HepG2 (cell line): ENCODE measurements at regions not wholly inside any gene's neighbourhood (a gene's known extent, or its start where the extent isn't known, plus 50 kb on each side); places are given as distances from the start of the nearest gene placed in this dataset.

Source experiments
- ATAC-seq: fragments of 200-7000 bp; cut with Tn5 transposase; 3 replicates; pipeline ENCODE4 v1.9.1; 2020; ENCODE audit warnings: mild to moderate bottlenecking, moderate library complexity
- BruUV-seq: library from RNA; stranded (reverse); fragments of 400-500 nt; replicated peaks from 2 replicates; lab custom pipeline; 2021; lab: Mats Ljungman, UMichigan
- CTCF ChIA-PET: fragments of 300-600 bp; formaldehyde crosslinking; extraction: SDS; loops from one replicate; lab custom pipeline; 2021; ENCODE audit warnings: low total read pairs, inconsistent platforms, low intra/inter-chr PET ratio; lab: Yijun Ruan, JAX
- POLR2A ChIA-PET: fragments of 350-600 bp; sonication (Branson Sonifier 250); formaldehyde crosslinking; loops from one replicate; lab custom pipeline; 2020; ENCODE audit warnings: antibody characterized with exemption, inconsistent platforms; lab: Yijun Ruan, JAX
- DNase-seq: peaks from one replicate; pipeline ENCODE4 v3.0.0-alpha.2; 2015; ENCODE audit warnings: low spot score
- FAIRE-seq: peaks from 3 replicates; lab custom pipeline; 2011; peaks lifted over from hg19 to GRCh38; lab: Jason Lieb, UNC
- H2AFZ ChIP-seq: one replicate; pipeline ENCODE4 v1.6.1; 2011; ENCODE audit warnings: low read length, inconsistent platforms
- H3K27ac ChIP-seq: fragments of 300-600 bp; 3 replicates; pipeline ENCODE4 v1.8.0; 2011; ENCODE audit warnings: mixed run types, mild to moderate bottlenecking, mixed read lengths, low read length, inconsistent platforms; ENCODE audit not compliant: insufficient read depth; ENCODE audit errors: extremely low read length
- H3K27me3 ChIP-seq, 2 experiments: fragments of 200-600 bp in 1 of 2; 2 replicates in 1 of 2; 3 replicates in 1 of 2; pipeline versions ENCODE4 v1.6.0 to v1.8.0; 2011; ENCODE audit warnings: low read length in 2 of 2, mild to moderate bottlenecking in 2 of 2, moderate library complexity in 2 of 2, inconsistent platforms in 1 of 2; ENCODE audit not compliant: insufficient read depth in 2 of 2, control insufficient read depth in 1 of 2
- H3K36me3 ChIP-seq, 2 experiments: fragments of 200-600 bp in 1 of 2; replicated peaks in 1 of 2; 2 replicates in 1 of 2; 3 replicates in 1 of 2; pipeline versions ENCODE4 v1.5.1 to v1.8.0; 2011; ENCODE audit warnings: low read length in 2 of 2, inconsistent platforms in 1 of 2; ENCODE audit not compliant: insufficient read depth in 2 of 2, control insufficient read depth in 1 of 2
- H3K4me1 ChIP-seq: 2 replicates; pipeline ENCODE4 v1.5.1; 2012; ENCODE audit warnings: low read length, inconsistent platforms; ENCODE audit not compliant: insufficient read depth
- H3K4me2 ChIP-seq: 2 replicates; pipeline ENCODE4 v1.6.0; 2011; ENCODE audit warnings: low read depth, low read length, inconsistent platforms
- H3K4me3 ChIP-seq, 3 experiments: fragments of 200-600 bp in 1 of 3; sonication (generic), shearing (Covaris generic) in 1 of 3; replicated peaks in 1 of 3; 2 replicates each; pipeline ENCODE4 v1.5.1; 2011 to 2016; ENCODE audit warnings: low read length in 3 of 3, inconsistent platforms in 2 of 3, low read depth in 2 of 3, mild to moderate bottlenecking in 2 of 3, control low read depth in 1 of 3, mixed read lengths in 1 of 3; ENCODE audit not compliant: insufficient read depth in 1 of 3
- H3K79me2 ChIP-seq: one replicate; pipeline ENCODE4 v1.6.1; 2011; ENCODE audit warnings: low read length, inconsistent platforms; ENCODE audit not compliant: insufficient read depth
- H3K9ac ChIP-seq: 2 replicates; pipeline ENCODE4 v1.6.0; 2011; ENCODE audit warnings: mild to moderate bottlenecking, low read depth, low read length, inconsistent platforms; ENCODE audit not compliant: insufficient read depth
- H3K9me3 ChIP-seq: 2 replicates; pipeline ENCODE4 v1.5.1; 2012; ENCODE audit warnings: mild to moderate bottlenecking, low read length
- H4K20me1 ChIP-seq: 2 replicates; pipeline ENCODE4 v1.6.0; 2011; ENCODE audit warnings: inconsistent platforms, mild to moderate bottlenecking, low read length, moderate library complexity; ENCODE audit not compliant: insufficient read depth
- ATF7-NPFF ChIP-seq: sonication (generic); formaldehyde crosslinking; IDR thresholded peaks from 2 replicates; pipeline ENCODE4 v1.8.1; 2023; ENCODE audit warnings: mild to moderate bottlenecking, low read depth, missing genetic modification reagents, moderate library complexity
- CEBPZ ChIP-seq: IDR thresholded peaks from 2 replicates; pipeline ENCODE4 v1.6.1; 2012; ENCODE audit warnings: low read length, improper control_type of control experiment
- EHMT2 ChIP-seq: fragments of 200-600 bp; sonication (generic); IDR thresholded peaks from 2 replicates; pipeline ENCODE4 v1.7.0; 2017; ENCODE audit warnings: antibody characterized with exemption, low read depth, low read length, borderline replicate concordance
- FOXP1 ChIP-seq, 2 experiments: fragments of 450-650 bp in 1 of 2; IDR thresholded peaks; 2 replicates each; pipeline ENCODE4 v1.6.1; 2017 to 2018; ENCODE audit warnings: antibody characterized with exemption in 1 of 2
- HNF4A ChIP-seq: sonication (generic); formaldehyde crosslinking; IDR thresholded peaks from 2 replicates; pipeline ENCODE4 v1.4.0; 2020; ENCODE audit warnings: missing genetic modification reagents
- IRF1 ChIP-seq: sonication (generic); formaldehyde crosslinking; IDR thresholded peaks from 2 replicates; pipeline ENCODE4 v1.4.0; 2020; ENCODE audit warnings: low read depth, mild to moderate bottlenecking, missing genetic modification reagents
- NKX3-1 ChIP-seq: sonication (generic); formaldehyde crosslinking; IDR thresholded peaks from 2 replicates; pipeline ENCODE4 v1.5.0; 2020; ENCODE audit warnings: missing genetic modification reagents
- NR2F2 ChIP-seq: IDR thresholded peaks from 2 replicates; pipeline ENCODE4 v1.6.1; 2012; ENCODE audit warnings: low read depth, inconsistent platforms, borderline replicate concordance
- RARA ChIP-seq: IDR thresholded peaks from 2 replicates; pipeline ENCODE4 v1.6.1; 2016; ENCODE audit warnings: missing genetic modification reagents, missing compliant biosample characterization
- TBX2 ChIP-seq: sonication (generic); formaldehyde crosslinking; IDR thresholded peaks from 2 replicates; pipeline ENCODE4 v1.5.0; 2020; ENCODE audit warnings: missing genetic modification reagents, mild to moderate bottlenecking, borderline replicate concordance
- THAP8 ChIP-seq: sonication (generic); formaldehyde crosslinking; IDR thresholded peaks from 2 replicates; pipeline ENCODE4 v1.5.1; 2020; ENCODE audit warnings: missing genetic modification reagents, mild to moderate bottlenecking, borderline replicate concordance
- ZFX ChIP-seq: sonication (generic); formaldehyde crosslinking; IDR thresholded peaks from 2 replicates; pipeline ENCODE4 v1.4.0; 2020; ENCODE audit warnings: mild to moderate bottlenecking, low read depth, missing genetic modification reagents, moderate library complexity
- ZMYM4 ChIP-seq: sonication (generic); formaldehyde crosslinking; IDR thresholded peaks from 2 replicates; pipeline ENCODE4 v1.8.1; 2023; ENCODE audit warnings: mild to moderate bottlenecking, missing genetic modification reagents
- ZNF614 ChIP-seq: IDR thresholded peaks from 2 replicates; pipeline ENCODE4 v1.6.1; 2018; ENCODE audit warnings: missing biosample characterization, missing genetic modification reagents, inconsistent platforms, borderline replicate concordance
- WGBS: methylation state at CpG from one replicate; pipeline ENCODE4 v1.1.6; 2017; ENCODE audit warnings: low lambda C conversion rate; 5-methylcytosine and 5-hydroxymethylcytosine counted together
- in situ Hi-C: cut with HindIII; loops from 2 replicates; pipeline ENCODE4 v1.10.0; 2017; ENCODE audit warnings: low pct_unique_long_range_greater_than_20kb; ENCODE audit not compliant: extremely low pct_ligation_motif_present
- intact Hi-C: fragments of 100-400 bp; cut with micrococcal nuclease; formaldehyde crosslinking; loops from one replicate; pipeline ENCODE4 v1.10.0; 2022; ENCODE audit not compliant: unreplicated experiment

- TF ChIP-seq CEBPZ (no peak), HNF4A (CRISPR knock-in tag) (no peak), ZMYM4 (CRISPR knock-in tag) (no peak), FOXP1 (IDR thresholded peaks at IDR 0.05) (no peak), FOXP1 (CRISPR knock-in tag; IDR thresholded peaks at IDR 0.05) (no peak)
Measured at GRCh38 chrX:6685489-6685888, 150.6 kb upstream of the VCX3A start (continued).

- Histone ChIP-seq H4K20me1 (no peaks in the 10 kb centered on the region), H3K36me3 (no peaks in the 10 kb centered on the region), H3K9me3 (no peaks in the 10 kb centered on the region), H3K27ac (no peak overlapping the region), H2AFZ (no peak overlapping the region)
- CTCF ChIA-PET: no interaction called here
- WGBS: 31% methylated on average over 6 of the region's 7 CpGs
- TF ChIP-seq THAP8 (CRISPR knock-in tag): no peak
- TF ChIP-seq RARA: no peak
- no peak for TF ChIP-seq NKX3-1 (CRISPR knock-in tag)
- no peak for TF ChIP-seq ZNF614 (CRISPR knock-in tag)
- no peak for TF ChIP-seq ATF7-NPFF (CRISPR knock-in tag)
- TF ChIP-seq NR2F2: no peak
- no peak for TF ChIP-seq TBX2 (CRISPR knock-in tag)
- TF ChIP-seq IRF1 (CRISPR knock-in tag): no peak
- no peak for TF ChIP-seq ZFX (CRISPR knock-in tag)
- TF ChIP-seq EHMT2: no peak
- TF ChIP-seq, all 625 proteins: peak for 0
- DNase-seq (no peak), FAIRE-seq (no peak), ATAC-seq (no peak)
- Histone ChIP-seq H3K4me2 (no peak overlapping the region), H3K4me3 (no peak overlapping the region), H3K79me2 (no peaks in the 10 kb centered on the region), H3K9ac (no peak overlapping the region), H3K4me1 (no peaks in the 10 kb centered on the region), H3K27me3 (no peaks in the 10 kb centered on the region)
- POLR2A ChIA-PET: no interaction called here
- no TSS peak for BruUV-seq
- in situ Hi-C loops: no loop called here
- intact Hi-C loops: no loop called here
Measured at GRCh38 chrX:6683353-6683752, 148.4 kb upstream of the VCX3A start.
